Sigmoid colon (tissue), 6 donors: ENCODE measurements at regions not wholly inside any gene's neighbourhood (a gene's known extent, or its start where the extent isn't known, plus 50 kb on each side); places are given as distances from the start of the nearest gene placed in this dataset.
A peak's percentile ranks its signal among the peaks of the same experiment; 100 is the strongest.

ENCODE experiments used
- DNase-seq: peaks from one replicate; pipeline ENCODE4 v3.0.0-alpha.2; 2019
- H3K27ac ChIP-seq, 4 donors: fragments of 200-600 bp; sonication (generic); one replicate each; pipeline ENCODE4 v1.5.1; 2016 to 2019; ENCODE audit warnings: mild to moderate bottlenecking in 1 of 4
- H3K27me3 ChIP-seq, 3 donors: fragments of 200-600 bp; sonication (generic); one replicate each; pipeline ENCODE4 v1.5.1; 2019; ENCODE audit warnings: mild to moderate bottlenecking in 1 of 3
- H3K36me3 ChIP-seq, 4 donors: fragments of 200-600 bp; sonication (generic); one replicate each; pipeline ENCODE4 v1.5.1; 2016 to 2019
- H3K4me1 ChIP-seq, 4 donors: fragments of 200-600 bp; sonication (generic); one replicate each; pipeline ENCODE4 v1.5.1; 2017 to 2019
- H3K4me3 ChIP-seq, 4 donors: fragments of 200-600 bp; sonication (generic); one replicate each; pipeline ENCODE4 v1.5.1; 2017 to 2019; ENCODE audit warnings: mild to moderate bottlenecking in 2 of 4, moderate library complexity in 1 of 4
- H3K9me3 ChIP-seq, 4 donors: fragments of 200-600 bp in 3 of 4; sonication (generic) in 3 of 4; one replicate each; pipeline versions ENCODE4 v1.5.1 to v1.6.1; 2013 to 2019
- EP300 ChIP-seq, 4 donors: sonication (generic); formaldehyde crosslinking; IDR thresholded peaks; one replicate each; pipeline ENCODE4 v1.6.1; 2017; ENCODE audit warnings: antibody characterized with exemption in 4 of 4
- POLR2A ChIP-seq, 2 donors: fragments of 450-650 bp; IDR thresholded peaks; one replicate each; pipeline ENCODE4 v1.6.1; 2016; ENCODE audit warnings: antibody characterized with exemption in 2 of 2, mild to moderate bottlenecking in 2 of 2, moderate library complexity in 2 of 2
- POLR2AphosphoS5 ChIP-seq, 4 donors: sonication (generic); formaldehyde crosslinking; IDR thresholded peaks; one replicate each; pipeline ENCODE4 v1.6.1; 2017; ENCODE audit warnings: antibody characterized with exemption in 4 of 4
- WGBS, 2 donors: extraction: QIAGEN DNeasy Blood & Tissue Kit; methylation state at CpG; one replicate each; pipeline ENCODE4 v1.1.7; 2013; 5-methylcytosine and 5-hydroxymethylcytosine counted together
- intact Hi-C: fragments of 100-400 bp; cut with DNase I; formaldehyde crosslinking; loops from one replicate; pipeline ENCODE4 v1.15.1; 2023
- TF ChIP-seq, protein P1 (sequence below), 4 experiments: fragments of 450-650 bp in 3 of 4; fragments of 200-600 bp in 1 of 4; IDR thresholded peaks; one replicate each; pipeline ENCODE4 v1.5.1; 2016 to 2019; ENCODE audit warnings: antibody characterized with exemption in 4 of 4, mild to moderate bottlenecking in 3 of 4, moderate library complexity in 2 of 4
- donor health status: healthy with polysubstance abuse.
- donor health status: healthy.

DNA sequence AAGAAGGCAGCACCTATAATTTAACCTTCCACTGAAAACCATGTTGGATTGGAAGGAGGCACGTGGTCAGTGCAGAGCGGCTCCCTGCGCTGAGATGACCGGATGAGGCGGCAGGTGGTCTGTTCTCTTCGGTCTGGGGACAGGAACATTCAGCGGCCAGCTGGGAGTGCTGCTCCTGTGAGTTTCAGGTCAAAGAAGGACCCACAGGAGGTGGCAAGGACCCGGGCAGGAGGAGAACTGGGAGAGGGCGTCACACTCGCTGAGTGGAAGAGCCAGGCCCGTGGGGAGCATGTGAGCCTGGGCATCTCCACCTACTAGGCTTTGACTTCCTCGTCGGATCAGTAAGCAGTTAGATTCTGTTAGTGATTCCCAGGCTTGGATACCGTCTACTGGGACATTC, 113.4 kb upstream of the SHH start:
- Histone ChIP-seq H3K4me3 (no peak overlapping the region), H3K4me1 (no peaks in the 10 kb centered on the region), H3K36me3 (no peaks in the 10 kb centered on the region), H3K9me3 (no peaks in the 10 kb centered on the region), H3K27me3 (peaks cover 0 to 15% (median 0%) of the 10 kb centered on the region in 3 donors), H3K27ac (no peak overlapping the region)
- no peak for TF ChIP-seq EP300 (IDR thresholded peaks at IDR 0.05)
- no peak for TF ChIP-seq POLR2AphosphoS5 (IDR thresholded peaks at IDR 0.05)
- TF ChIP-seq, protein P1, sequence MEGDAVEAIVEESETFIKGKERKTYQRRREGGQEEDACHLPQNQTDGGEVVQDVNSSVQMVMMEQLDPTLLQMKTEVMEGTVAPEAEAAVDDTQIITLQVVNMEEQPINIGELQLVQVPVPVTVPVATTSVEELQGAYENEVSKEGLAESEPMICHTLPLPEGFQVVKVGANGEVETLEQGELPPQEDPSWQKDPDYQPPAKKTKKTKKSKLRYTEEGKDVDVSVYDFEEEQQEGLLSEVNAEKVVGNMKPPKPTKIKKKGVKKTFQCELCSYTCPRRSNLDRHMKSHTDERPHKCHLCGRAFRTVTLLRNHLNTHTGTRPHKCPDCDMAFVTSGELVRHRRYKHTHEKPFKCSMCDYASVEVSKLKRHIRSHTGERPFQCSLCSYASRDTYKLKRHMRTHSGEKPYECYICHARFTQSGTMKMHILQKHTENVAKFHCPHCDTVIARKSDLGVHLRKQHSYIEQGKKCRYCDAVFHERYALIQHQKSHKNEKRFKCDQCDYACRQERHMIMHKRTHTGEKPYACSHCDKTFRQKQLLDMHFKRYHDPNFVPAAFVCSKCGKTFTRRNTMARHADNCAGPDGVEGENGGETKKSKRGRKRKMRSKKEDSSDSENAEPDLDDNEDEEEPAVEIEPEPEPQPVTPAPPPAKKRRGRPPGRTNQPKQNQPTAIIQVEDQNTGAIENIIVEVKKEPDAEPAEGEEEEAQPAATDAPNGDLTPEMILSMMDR (IDR thresholded peaks at IDR 0.05): no peak
- TF ChIP-seq POLR2A (IDR thresholded peaks at IDR 0.05): no peak
- peak; percentile 45 for DNase-seq
- WGBS, 2 donors: 90 to 91% methylated on average over 14 of the region's 14 CpGs
- intact Hi-C loops: no loop called here

DNA sequence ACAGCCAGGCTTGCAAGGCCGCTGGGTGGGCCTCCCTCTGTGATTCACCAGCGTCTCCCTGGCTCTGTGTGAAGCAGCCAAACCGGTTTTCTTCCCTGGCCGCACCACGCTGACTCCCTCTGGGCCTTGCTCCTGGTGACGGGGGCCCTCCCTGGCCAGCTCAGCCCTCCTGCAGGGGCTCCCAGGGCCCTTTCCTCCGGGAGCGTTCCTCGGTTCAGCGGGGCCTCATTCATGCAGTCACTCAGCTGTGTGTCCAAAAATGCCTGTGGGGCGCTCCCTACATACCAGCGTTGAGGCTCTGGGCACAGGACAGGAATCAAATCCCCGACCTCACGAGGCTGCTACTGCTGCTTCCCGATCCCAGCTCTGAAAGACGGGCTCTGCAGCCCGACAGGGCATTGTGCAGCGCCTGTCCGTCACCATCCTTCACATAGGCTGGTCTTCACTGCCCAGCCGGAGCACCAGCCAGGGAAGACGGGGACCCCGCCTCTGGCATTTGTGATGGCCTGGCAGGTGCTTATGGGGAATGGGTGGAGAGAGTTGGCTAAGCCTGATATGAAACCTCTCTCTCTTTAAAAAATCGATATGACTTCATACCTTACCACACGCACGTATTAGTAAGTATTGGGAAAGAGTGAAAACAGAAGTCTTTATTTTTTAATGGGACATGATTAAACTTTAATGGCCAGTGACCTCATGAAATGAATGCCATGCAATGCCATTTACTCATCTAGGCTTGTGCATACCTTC, 110.0 kb upstream of the SHH start:
- peak; percentile 42 for DNase-seq
- H3K9me3 ChIP-seq: no peaks in the 10 kb centered on the region
- no peaks in the 10 kb centered on the region for H3K4me1 ChIP-seq
- H3K27ac ChIP-seq: no peak overlapping the region
- no peaks in the 10 kb centered on the region for H3K27me3 ChIP-seq
- intact Hi-C loops: no loop called here
- no peaks in the 10 kb centered on the region for H3K36me3 ChIP-seq
- no peak overlapping the region for H3K4me3 ChIP-seq
- WGBS, 2 donors: 49 to 64% methylated on average over 25 of the region's 25 CpGs
- TF ChIP-seq EP300 (IDR thresholded peaks at IDR 0.05): no peak
- TF ChIP-seq, protein P1 (IDR thresholded peaks at IDR 0.05): no peak
- no peak for TF ChIP-seq POLR2A (IDR thresholded peaks at IDR 0.05)
- TF ChIP-seq POLR2AphosphoS5 (IDR thresholded peaks at IDR 0.05): no peak

DNA sequence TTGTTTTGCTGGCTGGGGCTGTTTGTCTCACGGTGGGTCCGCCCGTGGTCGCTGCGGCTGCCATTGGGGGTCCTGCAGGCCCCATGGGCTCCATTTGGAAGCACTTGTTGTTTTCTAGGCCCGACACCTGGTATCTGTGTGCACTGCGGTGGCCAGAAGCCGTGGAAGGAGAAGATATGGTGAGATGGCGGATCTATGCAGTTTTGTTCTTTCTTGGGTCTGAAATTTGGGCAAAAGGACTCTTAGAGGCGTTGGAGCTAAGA, 109.5 kb upstream of the SHH start:
- no peaks in the 10 kb centered on the region for H3K9me3 ChIP-seq
- no peaks in the 10 kb centered on the region for H3K27me3 ChIP-seq
- no peak for DNase-seq
- no peak overlapping the region for H3K27ac ChIP-seq
- no peaks in the 10 kb centered on the region for H3K36me3 ChIP-seq
- intact Hi-C loops: no loop called here
- TF ChIP-seq EP300 (IDR thresholded peaks at IDR 0.05) (no peak), POLR2AphosphoS5 (IDR thresholded peaks at IDR 0.05) (no peak)
- TF ChIP-seq, protein P1 (IDR thresholded peaks at IDR 0.05): no peak
- no peaks in the 10 kb centered on the region for H3K4me1 ChIP-seq
- 70 to 84% methylated on average over 10 of the region's 10 CpGs for WGBS, 2 donors
- H3K4me3 ChIP-seq: no peak overlapping the region

DNA sequence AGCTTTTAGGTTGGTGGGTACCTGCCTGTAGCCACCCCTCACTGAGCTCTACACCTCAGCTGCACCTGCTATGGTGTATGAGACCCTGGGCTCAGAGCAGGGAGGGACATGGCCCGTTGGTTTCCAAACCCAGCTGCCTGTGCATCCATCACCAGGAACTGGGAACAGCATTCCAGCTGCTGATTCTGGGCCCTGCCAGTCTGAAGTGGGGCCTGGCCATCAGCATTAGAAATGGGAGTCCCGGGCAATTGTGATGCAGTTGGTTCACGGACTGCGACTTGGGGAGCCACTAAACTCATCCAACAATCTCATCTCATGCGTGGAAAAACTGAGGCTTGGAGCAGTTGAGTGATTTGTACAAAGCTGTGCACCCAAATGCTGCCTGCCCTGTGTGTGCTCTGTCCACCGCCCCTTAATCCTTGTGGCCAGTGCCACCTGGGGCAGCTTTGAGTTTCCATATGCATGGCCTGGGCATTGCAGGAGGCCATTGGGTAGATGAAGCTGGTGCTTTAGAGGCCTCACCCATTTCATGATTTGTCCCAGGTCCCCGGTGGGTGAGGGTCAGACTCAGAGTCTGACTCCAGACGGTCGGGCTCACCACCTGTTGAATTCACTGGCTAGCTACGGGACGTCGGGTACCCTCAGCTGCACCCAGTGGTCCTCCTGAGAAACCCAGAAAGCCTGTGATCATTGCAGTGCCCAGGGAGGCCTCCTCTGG, 109.0 kb upstream of the SHH start:
- WGBS, 2 donors: 86 to 90% methylated on average over 12 of the region's 12 CpGs
- no peak overlapping the region for H3K4me3 ChIP-seq
- TF ChIP-seq EP300 (IDR thresholded peaks at IDR 0.05) (no peak), POLR2AphosphoS5 (IDR thresholded peaks at IDR 0.05) (no peak), POLR2A (IDR thresholded peaks at IDR 0.05) (no peak)
- TF ChIP-seq, protein P1 (IDR thresholded peaks at IDR 0.05): no peak
- H3K27me3 ChIP-seq: no peaks in the 10 kb centered on the region
- DNase-seq: peak; percentile 54
- intact Hi-C loops: no loop called here
- no peak overlapping the region for H3K27ac ChIP-seq
- H3K36me3 ChIP-seq: no peaks in the 10 kb centered on the region
- H3K4me1 ChIP-seq: no peaks in the 10 kb centered on the region
- H3K9me3 ChIP-seq: no peaks in the 10 kb centered on the region
